ENCODE measurements at regions not wholly inside any gene's neighbourhood (a gene's known extent, or its start where the extent isn't known, plus 50 kb on each side); places are given as distances from the start of the nearest gene placed in this dataset.

DNA sequence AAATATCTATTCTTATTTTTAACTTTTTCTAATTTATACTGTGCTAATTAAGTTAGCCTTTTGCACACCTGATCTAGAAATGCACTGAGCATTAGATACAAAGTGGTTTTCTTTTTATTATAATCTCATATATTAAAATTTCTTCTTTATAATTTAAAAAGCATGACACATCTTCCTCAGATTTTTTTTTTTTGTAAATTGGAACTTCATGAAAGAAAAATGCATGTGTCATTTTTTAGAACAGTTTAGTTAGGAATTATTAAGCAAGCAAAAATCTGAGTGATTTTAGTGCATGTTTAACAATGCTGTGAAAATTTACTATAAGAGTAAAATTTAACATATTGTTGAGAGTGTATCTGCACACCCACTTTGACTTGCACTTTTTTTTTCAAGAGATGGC, 367.9 kb downstream of the TFEC start:
- Histone ChIP-seq H3K9ac (ENCODE audit: low read length) (no peak overlapping the region), H4K12ac (ENCODE audit: low read depth, low read length) (no peak overlapping the region), H2BK12ac (ENCODE audit: low read length) (no peak overlapping the region), H3K9me3 (ENCODE audit: insufficient read depth, low read depth, low read length) (no peaks in the 10 kb centered on the region), H3K18ac (ENCODE audit: low read length) (no peak overlapping the region), H3K36me3 (ENCODE audit: control insufficient read depth in 1 of 2, insufficient read depth in 2 of 2, low read length in 2 of 2) (no peaks in the 10 kb centered on the region), H2BK120ac (ENCODE audit: insufficient read depth, low read length, poor library complexity) (no peak overlapping the region), H3K4me1 (ENCODE audit: control insufficient read depth in 1 of 2, insufficient read depth in 2 of 2, low read length in 2 of 2) (no peaks in the 10 kb centered on the region), H4K91ac (ENCODE audit: low read depth, low read length) (no peak overlapping the region), H3K23ac (ENCODE audit: low read length) (no peak overlapping the region), H3K27ac (ENCODE audit: low read depth, low read length) (no peak overlapping the region), H3K27me3 (ENCODE audit: insufficient read depth, low read length) (no peaks in the 10 kb centered on the region), H4K8ac (ENCODE audit: low read depth, low read length) (no peak overlapping the region), H3K4me3 (ENCODE audit: low read depth, low read length) (no peak overlapping the region), H3K79me2 (ENCODE audit: control insufficient read depth, insufficient read depth, low read length, poor library complexity) (no peaks in the 10 kb centered on the region), H2BK5ac (ENCODE audit: low read depth, low read length, poor library complexity) (no peak overlapping the region), H3K79me1 (ENCODE audit: low read length) (no peaks in the 10 kb centered on the region), H3K4ac (ENCODE audit: low read depth, low read length) (no peak overlapping the region), H2AFZ (ENCODE audit: insufficient read depth, low read length, poor library complexity) (no peak overlapping the region), H2AK5ac (ENCODE audit: low read length) (no peak overlapping the region), H3K14ac (ENCODE audit: low read length) (no peak overlapping the region), H3K4me2 (ENCODE audit: low read length) (no peak overlapping the region)
- DNase-seq: peak in 1 of 2 donors; percentile 18

DNA sequence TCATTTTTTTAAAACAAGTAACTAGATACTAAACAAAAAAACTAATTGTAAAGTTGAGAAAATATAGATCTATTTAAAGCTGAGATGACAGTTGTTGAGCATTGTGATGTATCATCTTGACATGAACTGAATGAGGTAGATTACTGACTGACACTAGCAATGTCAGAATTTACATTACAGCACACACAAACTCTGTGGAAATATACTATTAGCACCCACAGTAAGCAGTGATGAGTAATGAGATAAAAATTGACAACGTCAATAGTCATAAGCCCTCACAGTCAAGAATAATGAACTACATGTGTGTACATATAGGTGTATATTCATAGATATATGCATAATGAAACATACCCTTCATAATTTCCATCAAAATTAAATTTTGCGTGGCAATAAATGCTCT, 368.4 kb downstream of the TFEC start:
- no peak overlapping the region for H2BK5ac ChIP-seq (ENCODE audit: low read depth, low read length, poor library complexity)
- H3K18ac ChIP-seq (ENCODE audit: low read length): no peak overlapping the region
- H3K4me3 ChIP-seq (ENCODE audit: low read depth, low read length): no peak overlapping the region
- no peak overlapping the region for H3K4ac ChIP-seq (ENCODE audit: low read depth, low read length)
- no peaks in the 10 kb centered on the region for H3K36me3 ChIP-seq (ENCODE audit: control insufficient read depth in 1 of 2, insufficient read depth in 2 of 2, low read length in 2 of 2)
- H3K9ac ChIP-seq (ENCODE audit: low read length): no peak overlapping the region
- no peak overlapping the region for H4K12ac ChIP-seq (ENCODE audit: low read depth, low read length)
- H3K4me2 ChIP-seq (ENCODE audit: low read length): no peak overlapping the region
- H3K79me2 ChIP-seq (ENCODE audit: control insufficient read depth, insufficient read depth, low read length, poor library complexity): no peaks in the 10 kb centered on the region
- WGBS (ENCODE audit: extremely low coverage, insufficient coverage, insufficient read length): no CpG with 5 or more reads among the region's 2 CpGs
- no peak overlapping the region for H2BK12ac ChIP-seq (ENCODE audit: low read length)
- H3K27me3 ChIP-seq (ENCODE audit: insufficient read depth, low read length): no peaks in the 10 kb centered on the region
- H3K23ac ChIP-seq (ENCODE audit: low read length): no peak overlapping the region
- peak in 1 of 2 donors; percentile 55 for DNase-seq
- no peak overlapping the region for H3K27ac ChIP-seq (ENCODE audit: low read depth, low read length)
- no peak overlapping the region for H4K91ac ChIP-seq (ENCODE audit: low read depth, low read length)
- no peaks in the 10 kb centered on the region for H3K4me1 ChIP-seq (ENCODE audit: control insufficient read depth in 1 of 2, insufficient read depth in 2 of 2, low read length in 2 of 2)
- no peak overlapping the region for H3K14ac ChIP-seq (ENCODE audit: low read length)
- H2AFZ ChIP-seq (ENCODE audit: insufficient read depth, low read length, poor library complexity): no peak overlapping the region
- no peaks in the 10 kb centered on the region for H3K79me1 ChIP-seq (ENCODE audit: low read length)
- no peak overlapping the region for H2AK5ac ChIP-seq (ENCODE audit: low read length)
- no peaks in the 10 kb centered on the region for H3K9me3 ChIP-seq (ENCODE audit: insufficient read depth, low read depth, low read length)
- H4K8ac ChIP-seq (ENCODE audit: low read depth, low read length): no peak overlapping the region
- H2BK120ac ChIP-seq (ENCODE audit: insufficient read depth, low read length, poor library complexity): no peak overlapping the region

DNA sequence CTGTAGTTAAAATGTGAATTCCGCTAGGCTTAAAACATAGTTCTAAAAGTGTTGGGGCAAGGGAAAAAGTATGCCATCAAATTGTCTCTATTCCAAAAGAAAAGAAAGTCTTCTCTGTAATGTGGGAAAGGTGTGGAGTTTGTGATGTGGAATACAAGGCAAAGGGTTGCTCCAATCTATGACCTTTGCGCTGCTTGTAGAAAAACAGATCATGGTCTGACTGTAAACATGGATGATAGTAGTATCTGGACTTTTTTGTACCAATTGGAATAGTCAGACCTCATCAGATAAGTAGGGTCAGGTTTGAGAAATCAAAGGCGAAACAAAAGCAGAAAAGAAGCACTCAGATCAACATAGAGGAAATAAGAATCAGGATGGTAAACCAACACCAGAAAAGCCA, 372.3 kb downstream of the TFEC start:
- Histone ChIP-seq H4K12ac (ENCODE audit: low read depth, low read length) (no peak overlapping the region), H3K4me3 (ENCODE audit: low read depth, low read length) (no peak overlapping the region), H2BK120ac (ENCODE audit: insufficient read depth, low read length, poor library complexity) (no peak overlapping the region), H3K27ac (ENCODE audit: low read depth, low read length) (no peak overlapping the region), H3K9me3 (ENCODE audit: insufficient read depth, low read depth, low read length) (no peaks in the 10 kb centered on the region), H3K23ac (ENCODE audit: low read length) (no peak overlapping the region), H3K36me3 (ENCODE audit: control insufficient read depth in 1 of 2, insufficient read depth in 2 of 2, low read length in 2 of 2) (no peaks in the 10 kb centered on the region), H3K4me1 (ENCODE audit: control insufficient read depth in 1 of 2, insufficient read depth in 2 of 2, low read length in 2 of 2) (no peaks in the 10 kb centered on the region), H4K8ac (ENCODE audit: low read depth, low read length) (no peak overlapping the region), H4K91ac (ENCODE audit: low read depth, low read length) (no peak overlapping the region), H2BK12ac (ENCODE audit: low read length) (no peak overlapping the region), H3K79me1 (ENCODE audit: low read length) (no peaks in the 10 kb centered on the region), H3K27me3 (ENCODE audit: insufficient read depth, low read length) (no peaks in the 10 kb centered on the region), H3K14ac (ENCODE audit: low read length) (no peak overlapping the region), H3K4me2 (ENCODE audit: low read length) (no peak overlapping the region), H2AFZ (ENCODE audit: insufficient read depth, low read length, poor library complexity) (no peak overlapping the region), H3K18ac (ENCODE audit: low read length) (no peak overlapping the region), H2AK5ac (ENCODE audit: low read length) (no peak overlapping the region), H3K9ac (ENCODE audit: low read length) (no peak overlapping the region), H3K79me2 (ENCODE audit: control insufficient read depth, insufficient read depth, low read length, poor library complexity) (no peaks in the 10 kb centered on the region), H3K4ac (ENCODE audit: low read depth, low read length) (no peak overlapping the region), H2BK5ac (ENCODE audit: low read depth, low read length, poor library complexity) (no peak overlapping the region)
- WGBS (ENCODE audit: extremely low coverage, insufficient coverage, insufficient read length): no CpG with 5 or more reads among the region's 3 CpGs
- DNase-seq: no peak

DNA sequence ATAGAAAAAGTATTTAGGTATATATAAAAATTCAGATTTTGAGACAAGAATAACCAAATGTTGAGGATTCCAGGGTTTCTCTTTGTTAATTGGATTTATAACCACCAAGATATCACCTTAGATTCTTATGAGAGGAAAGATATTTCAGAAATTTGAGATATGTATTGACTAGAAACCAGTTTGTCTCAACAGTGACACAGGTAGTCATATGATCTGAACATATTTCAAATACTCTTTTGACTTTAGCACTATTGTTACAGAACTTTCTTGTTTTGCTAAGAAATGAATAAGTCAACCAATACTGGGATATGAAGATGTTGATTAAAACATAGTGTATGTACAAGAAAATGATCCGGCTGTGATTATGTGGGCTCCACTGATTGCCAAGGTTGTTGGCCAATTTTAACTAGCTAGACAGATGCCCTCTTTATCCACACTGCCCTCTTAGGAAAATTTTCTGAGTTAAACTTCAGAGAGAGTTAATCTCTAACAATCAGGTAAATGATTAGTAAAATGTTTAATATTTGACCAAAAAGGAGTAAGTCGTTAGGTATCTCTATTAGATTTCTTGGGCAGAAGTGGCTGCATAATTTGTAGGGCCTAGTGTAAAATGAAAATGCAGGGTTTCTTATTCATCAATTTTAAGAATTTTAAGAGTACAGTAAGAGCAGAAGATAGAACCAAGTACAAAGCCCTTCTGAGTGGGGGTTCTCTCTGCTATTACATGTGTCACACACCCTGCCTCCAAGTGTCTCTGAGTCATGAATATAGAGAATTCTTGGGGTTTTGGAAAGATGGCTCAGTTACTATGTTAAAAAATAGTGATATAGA, 376.0 kb downstream of the TFEC start:
- Histone ChIP-seq H3K36me3 (ENCODE audit: control insufficient read depth in 1 of 2, insufficient read depth in 2 of 2, low read length in 2 of 2) (no peaks in the 10 kb centered on the region), H2AK5ac (ENCODE audit: low read length) (no peak overlapping the region), H2BK120ac (ENCODE audit: insufficient read depth, low read length, poor library complexity) (no peak overlapping the region), H3K9me3 (ENCODE audit: insufficient read depth, low read depth, low read length) (no peaks in the 10 kb centered on the region), H3K4me2 (ENCODE audit: low read length) (no peak overlapping the region), H3K9ac (ENCODE audit: low read length) (no peak overlapping the region), H3K14ac (ENCODE audit: low read length) (no peak overlapping the region), H3K27ac (ENCODE audit: low read depth, low read length) (no peak overlapping the region), H4K8ac (ENCODE audit: low read depth, low read length) (no peak overlapping the region), H4K12ac (ENCODE audit: low read depth, low read length) (no peak overlapping the region), H3K4me1 (ENCODE audit: control insufficient read depth in 1 of 2, insufficient read depth in 2 of 2, low read length in 2 of 2) (no peaks in the 10 kb centered on the region), H4K91ac (ENCODE audit: low read depth, low read length) (no peak overlapping the region), H3K4me3 (ENCODE audit: low read depth, low read length) (no peak overlapping the region), H2BK12ac (ENCODE audit: low read length) (no peak overlapping the region), H2BK5ac (ENCODE audit: low read depth, low read length, poor library complexity) (no peak overlapping the region), H3K23ac (ENCODE audit: low read length) (no peak overlapping the region), H3K79me1 (ENCODE audit: low read length) (no peaks in the 10 kb centered on the region), H2AFZ (ENCODE audit: insufficient read depth, low read length, poor library complexity) (no peak overlapping the region), H3K18ac (ENCODE audit: low read length) (no peak overlapping the region), H3K79me2 (ENCODE audit: control insufficient read depth, insufficient read depth, low read length, poor library complexity) (no peaks in the 10 kb centered on the region), H3K27me3 (ENCODE audit: insufficient read depth, low read length) (no peaks in the 10 kb centered on the region), H3K4ac (ENCODE audit: low read depth, low read length) (no peak overlapping the region)
- WGBS (ENCODE audit: extremely low coverage, insufficient coverage, insufficient read length): no CpG with 5 or more reads among the region's 2 CpGs
- peak in 1 of 2 donors; percentile 50 for DNase-seq

Data from trophoblast cell (in vitro differentiated cells and primary cell).